Nephron (organoid): ENCODE measurements at regions not wholly inside any gene's neighbourhood (a gene's known extent, or its start where the extent isn't known, plus 50 kb on each side); places are given as distances from the start of the nearest gene placed in this dataset.

ENCODE experiments used
- H3K27ac Mint-ChIP-seq, 3 experiments: 2 replicates each; pipeline ENCODE4 v1.8.0; 2020; ENCODE audit warnings: mixed read lengths in 3 of 3, mild to moderate bottlenecking in 2 of 3, moderate library complexity in 1 of 3
- H3K27me3 Mint-ChIP-seq: 2 replicates; pipeline ENCODE4 v1.8.0; 2021; ENCODE audit warnings: low read depth, mild to moderate bottlenecking, moderate library complexity, mixed read lengths
- H3K36me3 Mint-ChIP-seq: 2 replicates; pipeline ENCODE4 v1.8.0; 2020; ENCODE audit warnings: low read depth, mixed read lengths
- H3K4me1 Mint-ChIP-seq: 2 replicates; pipeline ENCODE4 v1.8.0; 2020; ENCODE audit warnings: mixed read lengths
- H3K4me3 Mint-ChIP-seq, 3 experiments: 2 replicates each; pipeline ENCODE4 v1.8.0; 2020; ENCODE audit warnings: mild to moderate bottlenecking in 3 of 3, mixed read lengths in 3 of 3, moderate library complexity in 2 of 3
- H3K9me3 Mint-ChIP-seq: 2 replicates; pipeline ENCODE4 v1.8.0; 2020; ENCODE audit warnings: mixed read lengths
- TF ChIP-seq, protein P1 (sequence below), 3 experiments: fragments of 200-600 bp; sonication (generic); IDR thresholded peaks; one replicate each; pipeline ENCODE4 v1.5.0; 2021; ENCODE audit warnings: antibody characterized with exemption in 3 of 3; ENCODE audit not compliant: unreplicated experiment in 3 of 3

DNA sequence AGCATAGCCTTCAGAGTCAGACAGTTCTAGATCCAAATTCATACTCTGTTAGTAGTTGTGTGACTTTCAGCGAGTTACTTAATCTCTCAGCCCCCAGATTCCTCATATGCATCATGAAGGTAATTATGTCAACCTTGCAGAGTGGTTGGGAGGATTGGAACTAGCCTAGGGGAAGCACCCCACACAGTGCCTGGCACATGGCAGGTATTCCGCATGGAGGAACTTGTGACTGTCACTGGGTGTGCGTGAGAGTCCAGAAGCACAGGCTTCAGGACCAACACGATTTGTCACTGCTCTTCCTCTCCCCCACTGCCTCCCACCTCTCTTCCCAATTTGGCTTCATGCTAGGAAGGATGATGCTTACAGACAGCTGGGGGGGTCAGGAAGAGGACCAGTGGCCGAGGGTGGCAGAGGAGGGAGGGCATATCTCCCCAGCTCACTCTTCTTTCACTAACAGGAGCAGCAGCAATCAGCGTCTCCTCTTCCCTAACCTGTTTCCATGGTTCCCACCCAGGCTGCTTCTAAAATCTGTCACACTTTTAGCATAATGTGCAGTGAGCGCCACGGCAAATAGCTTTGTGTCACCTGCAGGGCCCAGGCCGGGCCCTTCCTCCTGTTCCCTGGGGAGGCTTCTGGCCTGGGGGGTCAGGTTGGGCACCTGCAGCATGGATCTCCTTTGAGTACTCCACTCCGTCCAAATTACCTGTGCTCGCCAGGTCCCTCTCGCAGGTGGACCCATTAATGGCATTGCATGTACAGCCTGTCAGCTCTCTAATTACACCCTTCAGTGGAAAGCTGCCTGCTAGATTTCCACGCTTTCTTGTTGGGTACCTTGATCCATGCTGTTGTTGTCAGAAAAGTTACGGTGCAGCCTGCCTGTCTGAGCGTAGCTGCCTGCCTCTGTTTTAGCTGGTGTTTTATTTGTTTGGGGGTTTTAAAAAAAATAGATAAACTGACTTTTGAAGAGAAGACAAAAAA is 400.4 kb downstream of the NXPE2 start:
- Mint-ChIP-seq H3K27me3 (peaks cover 51% of the 10 kb centered on the region), H3K4me1 (peaks cover 18% of the 10 kb centered on the region)

DNA sequence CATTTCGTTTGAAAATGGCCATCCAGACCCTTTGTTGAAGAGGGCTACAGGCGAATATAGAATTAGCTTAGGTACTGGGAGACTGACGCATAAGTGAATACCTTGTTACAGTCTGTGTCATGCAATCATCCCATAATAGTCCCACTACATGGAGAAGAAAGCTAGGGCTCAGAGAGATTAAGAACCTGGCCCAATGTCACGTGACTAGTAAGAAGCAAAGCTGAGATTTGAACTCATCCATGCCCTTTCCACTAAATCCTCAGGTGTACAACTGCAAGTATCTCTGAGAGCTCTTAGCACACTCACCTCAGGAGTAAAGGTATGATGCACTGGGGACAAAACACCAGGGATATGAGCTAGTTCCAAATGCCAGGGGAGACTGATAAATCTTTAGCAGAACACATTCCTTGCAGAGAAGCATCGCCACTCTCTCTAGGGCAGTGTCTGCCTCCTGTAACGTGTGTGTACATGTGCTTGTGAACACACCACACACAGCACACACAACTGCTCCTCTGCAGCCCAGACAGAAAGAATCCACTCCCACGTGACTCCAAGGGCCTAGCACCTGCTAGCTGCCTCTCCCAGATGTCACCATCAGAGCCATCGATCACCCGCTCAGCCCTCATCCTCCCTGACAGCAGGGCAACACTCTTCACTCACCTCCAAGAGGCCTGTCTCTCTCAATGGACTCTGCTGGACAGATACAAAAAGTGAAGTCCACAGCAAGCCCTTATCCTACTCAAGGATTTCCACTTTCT is 402.8 kb downstream of the NXPE2 start:
- peaks cover 32% of the 10 kb centered on the region for H3K4me1 Mint-ChIP-seq
- TF ChIP-seq, protein P1, sequence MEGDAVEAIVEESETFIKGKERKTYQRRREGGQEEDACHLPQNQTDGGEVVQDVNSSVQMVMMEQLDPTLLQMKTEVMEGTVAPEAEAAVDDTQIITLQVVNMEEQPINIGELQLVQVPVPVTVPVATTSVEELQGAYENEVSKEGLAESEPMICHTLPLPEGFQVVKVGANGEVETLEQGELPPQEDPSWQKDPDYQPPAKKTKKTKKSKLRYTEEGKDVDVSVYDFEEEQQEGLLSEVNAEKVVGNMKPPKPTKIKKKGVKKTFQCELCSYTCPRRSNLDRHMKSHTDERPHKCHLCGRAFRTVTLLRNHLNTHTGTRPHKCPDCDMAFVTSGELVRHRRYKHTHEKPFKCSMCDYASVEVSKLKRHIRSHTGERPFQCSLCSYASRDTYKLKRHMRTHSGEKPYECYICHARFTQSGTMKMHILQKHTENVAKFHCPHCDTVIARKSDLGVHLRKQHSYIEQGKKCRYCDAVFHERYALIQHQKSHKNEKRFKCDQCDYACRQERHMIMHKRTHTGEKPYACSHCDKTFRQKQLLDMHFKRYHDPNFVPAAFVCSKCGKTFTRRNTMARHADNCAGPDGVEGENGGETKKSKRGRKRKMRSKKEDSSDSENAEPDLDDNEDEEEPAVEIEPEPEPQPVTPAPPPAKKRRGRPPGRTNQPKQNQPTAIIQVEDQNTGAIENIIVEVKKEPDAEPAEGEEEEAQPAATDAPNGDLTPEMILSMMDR (IDR thresholded peaks at IDR 0.05; ENCODE audit: unreplicated experiment in 3 of 3), result no peak
- H3K27ac Mint-ChIP-seq, result no peak overlapping the region
- H3K4me3 Mint-ChIP-seq, result no peak overlapping the region
- H3K36me3 Mint-ChIP-seq, result no peaks in the 10 kb centered on the region
- H3K9me3 Mint-ChIP-seq, result no peaks in the 10 kb centered on the region
- peaks cover 59% of the 10 kb centered on the region for H3K27me3 Mint-ChIP-seq

More for the DNA sequence above, 400.4 kb downstream of the NXPE2 start:
- TF ChIP-seq, protein P1 (IDR thresholded peaks at IDR 0.05; ENCODE audit: unreplicated experiment in 3 of 3), result no peak
- H3K36me3 Mint-ChIP-seq, result no peaks in the 10 kb centered on the region
- H3K27ac Mint-ChIP-seq, result no peak overlapping the region
- H3K9me3 Mint-ChIP-seq, result no peaks in the 10 kb centered on the region
- no peak overlapping the region for H3K4me3 Mint-ChIP-seq

DNA sequence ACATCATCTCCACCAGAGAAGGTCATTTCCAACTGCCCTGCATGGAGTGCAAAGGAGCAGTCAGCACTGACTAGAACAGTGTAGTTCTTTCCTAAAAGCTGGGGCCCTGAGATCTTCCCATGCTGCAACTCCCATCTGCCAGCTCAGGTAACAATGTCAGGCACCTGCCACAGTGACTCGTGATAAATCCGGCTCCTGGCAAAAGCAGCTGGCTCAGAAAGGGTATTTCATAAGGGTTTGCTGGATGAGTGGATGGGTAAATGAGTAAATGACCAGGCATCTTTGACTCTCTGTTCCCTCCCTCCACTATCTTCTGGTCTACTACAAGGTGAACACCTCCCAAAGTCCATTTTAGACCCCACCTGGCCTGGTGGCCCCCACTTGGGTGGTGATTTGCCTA is 403.6 kb downstream of the NXPE2 start:
- Mint-ChIP-seq H3K36me3 (no peaks in the 10 kb centered on the region), H3K27ac (no peak overlapping the region), H3K9me3 (no peaks in the 10 kb centered on the region), H3K27me3 (peaks cover 59% of the 10 kb centered on the region), H3K4me1 (peaks cover 32% of the 10 kb centered on the region), H3K4me3 (no peak overlapping the region)
- TF ChIP-seq, protein P1 (IDR thresholded peaks at IDR 0.05; ENCODE audit: unreplicated experiment in 3 of 3), result no peak

DNA sequence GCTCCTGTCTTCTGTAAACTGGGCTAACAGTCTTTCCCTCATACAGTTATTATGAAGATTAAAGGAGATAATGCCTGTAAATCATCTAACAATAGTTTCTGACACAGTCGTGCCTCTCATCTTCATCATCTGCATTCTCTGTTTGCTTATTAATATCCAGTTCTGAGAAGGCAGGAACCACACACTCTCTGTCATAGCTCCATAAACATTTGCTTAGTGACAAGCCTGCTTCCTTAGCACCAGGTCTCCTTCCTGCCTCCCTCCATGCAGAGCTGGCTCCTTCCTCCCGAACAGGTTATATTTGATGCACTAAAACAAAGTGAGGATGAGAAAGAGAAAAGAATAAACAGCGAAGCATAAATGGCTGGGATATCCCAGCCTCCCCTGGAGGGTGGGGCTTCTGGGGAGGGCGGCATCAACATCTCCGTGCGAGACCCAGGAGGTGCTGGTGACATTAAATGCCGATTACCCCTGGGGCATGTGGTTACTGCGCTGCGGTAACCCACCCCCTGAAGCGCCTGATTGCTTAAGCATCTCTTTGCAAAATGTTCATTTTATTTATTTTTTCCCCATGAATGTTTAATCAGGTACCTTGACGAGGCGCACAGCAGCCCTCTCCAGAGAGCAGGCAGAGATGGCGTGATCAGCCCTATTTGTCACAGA is 404.9 kb downstream of the NXPE2 start:
- Mint-ChIP-seq H3K9me3 (no peaks in the 10 kb centered on the region), H3K36me3 (no peaks in the 10 kb centered on the region), H3K4me1 (peaks cover 22% of the 10 kb centered on the region), H3K27ac (no peak overlapping the region), H3K4me3 (no peak overlapping the region), H3K27me3 (peaks cover 50% of the 10 kb centered on the region)
- TF ChIP-seq, protein P1 (IDR thresholded peaks at IDR 0.05; ENCODE audit: unreplicated experiment in 3 of 3), result no peak

DNA sequence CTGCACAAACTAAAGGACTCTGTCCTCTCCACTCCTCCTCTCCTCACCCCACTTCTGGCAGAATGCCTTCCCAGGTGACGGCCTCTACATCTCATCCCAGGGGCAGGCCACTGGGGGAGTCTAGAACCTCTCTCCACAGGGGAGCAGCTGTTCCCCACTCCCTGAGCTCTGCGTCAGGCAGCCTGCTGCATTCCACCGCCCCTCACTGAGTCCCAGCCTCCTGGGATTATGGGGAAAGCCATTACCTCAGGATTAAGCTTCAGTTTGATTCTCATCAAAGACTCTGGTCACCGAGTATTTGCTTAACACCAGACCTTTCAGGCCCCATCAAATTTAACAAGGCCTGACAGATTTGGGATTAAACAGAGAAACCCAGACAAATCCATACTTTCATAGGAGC is 405.9 kb downstream of the NXPE2 start:
- peak overlapping the region in 1 of 3 experiments; percentile 34 for H3K27ac Mint-ChIP-seq
- no peaks in the 10 kb centered on the region for H3K9me3 Mint-ChIP-seq
- H3K36me3 Mint-ChIP-seq, result no peaks in the 10 kb centered on the region
- H3K4me1 Mint-ChIP-seq, result peaks cover 19% of the 10 kb centered on the region
- peaks cover 50% of the 10 kb centered on the region for H3K27me3 Mint-ChIP-seq
- TF ChIP-seq, protein P1 (IDR thresholded peaks at IDR 0.05; ENCODE audit: unreplicated experiment in 3 of 3), result no peak
- no peak overlapping the region for H3K4me3 Mint-ChIP-seq
